Sigmoid colon (tissue), 4 donors: ENCODE measurements at regions not wholly inside any gene's neighbourhood (a gene's known extent, or its start where the extent isn't known, plus 50 kb on each side); places are given as distances from the start of the nearest gene placed in this dataset.

Experiments
- POLR2A ChIP-seq, 2 donors: fragments of 450-650 bp; IDR thresholded peaks; one replicate each; pipeline ENCODE4 v1.6.1; 2016; ENCODE audit warnings: antibody characterized with exemption in 2 of 2, mild to moderate bottlenecking in 2 of 2, moderate library complexity in 2 of 2
- POLR2AphosphoS5 ChIP-seq, 4 donors: sonication (generic); formaldehyde crosslinking; IDR thresholded peaks; one replicate each; pipeline ENCODE4 v1.6.1; 2017; ENCODE audit warnings: antibody characterized with exemption in 4 of 4
- TF ChIP-seq, protein P1 (sequence below), 4 experiments: fragments of 450-650 bp in 3 of 4; fragments of 200-600 bp in 1 of 4; IDR thresholded peaks; one replicate each; pipeline ENCODE4 v1.5.1; 2016 to 2019; ENCODE audit warnings: antibody characterized with exemption in 4 of 4, mild to moderate bottlenecking in 3 of 4, moderate library complexity in 2 of 4

- TF ChIP-seq, protein P1, sequence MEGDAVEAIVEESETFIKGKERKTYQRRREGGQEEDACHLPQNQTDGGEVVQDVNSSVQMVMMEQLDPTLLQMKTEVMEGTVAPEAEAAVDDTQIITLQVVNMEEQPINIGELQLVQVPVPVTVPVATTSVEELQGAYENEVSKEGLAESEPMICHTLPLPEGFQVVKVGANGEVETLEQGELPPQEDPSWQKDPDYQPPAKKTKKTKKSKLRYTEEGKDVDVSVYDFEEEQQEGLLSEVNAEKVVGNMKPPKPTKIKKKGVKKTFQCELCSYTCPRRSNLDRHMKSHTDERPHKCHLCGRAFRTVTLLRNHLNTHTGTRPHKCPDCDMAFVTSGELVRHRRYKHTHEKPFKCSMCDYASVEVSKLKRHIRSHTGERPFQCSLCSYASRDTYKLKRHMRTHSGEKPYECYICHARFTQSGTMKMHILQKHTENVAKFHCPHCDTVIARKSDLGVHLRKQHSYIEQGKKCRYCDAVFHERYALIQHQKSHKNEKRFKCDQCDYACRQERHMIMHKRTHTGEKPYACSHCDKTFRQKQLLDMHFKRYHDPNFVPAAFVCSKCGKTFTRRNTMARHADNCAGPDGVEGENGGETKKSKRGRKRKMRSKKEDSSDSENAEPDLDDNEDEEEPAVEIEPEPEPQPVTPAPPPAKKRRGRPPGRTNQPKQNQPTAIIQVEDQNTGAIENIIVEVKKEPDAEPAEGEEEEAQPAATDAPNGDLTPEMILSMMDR (IDR thresholded peaks at IDR 0.05), result no peak
- no peak for TF ChIP-seq POLR2AphosphoS5 (IDR thresholded peaks at IDR 0.05)
- no peak for TF ChIP-seq POLR2A (IDR thresholded peaks at IDR 0.05)
Observed at GRCh38 chr4:62232814-62233213, 1032.7 kb downstream of the ADGRL3 start.
